ENCODE measurements at regions not wholly inside any gene's neighbourhood (a gene's known extent, or its start where the extent isn't known, plus 50 kb on each side); places are given as distances from the start of the nearest gene placed in this dataset.

DNA sequence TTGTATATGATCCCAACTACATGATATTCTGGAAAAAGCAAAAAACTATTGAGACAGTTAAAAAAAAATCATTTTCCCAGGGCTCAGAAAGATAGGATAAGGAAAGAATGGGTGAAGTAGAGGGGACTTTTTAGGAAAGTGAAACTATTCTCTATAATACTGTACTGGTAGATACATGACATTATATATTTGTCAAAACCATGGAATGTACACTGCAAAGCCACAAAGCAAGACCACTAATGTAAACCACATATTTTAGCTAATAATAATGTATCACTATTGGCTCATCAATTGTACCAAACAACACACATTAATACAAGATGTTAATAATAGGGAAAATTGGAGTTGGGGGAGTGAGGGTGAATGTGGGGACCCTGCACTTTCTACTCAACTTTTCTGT lies 182.6 kb downstream of the EFNB2 start:
- TF ChIP-seq, protein P1, sequence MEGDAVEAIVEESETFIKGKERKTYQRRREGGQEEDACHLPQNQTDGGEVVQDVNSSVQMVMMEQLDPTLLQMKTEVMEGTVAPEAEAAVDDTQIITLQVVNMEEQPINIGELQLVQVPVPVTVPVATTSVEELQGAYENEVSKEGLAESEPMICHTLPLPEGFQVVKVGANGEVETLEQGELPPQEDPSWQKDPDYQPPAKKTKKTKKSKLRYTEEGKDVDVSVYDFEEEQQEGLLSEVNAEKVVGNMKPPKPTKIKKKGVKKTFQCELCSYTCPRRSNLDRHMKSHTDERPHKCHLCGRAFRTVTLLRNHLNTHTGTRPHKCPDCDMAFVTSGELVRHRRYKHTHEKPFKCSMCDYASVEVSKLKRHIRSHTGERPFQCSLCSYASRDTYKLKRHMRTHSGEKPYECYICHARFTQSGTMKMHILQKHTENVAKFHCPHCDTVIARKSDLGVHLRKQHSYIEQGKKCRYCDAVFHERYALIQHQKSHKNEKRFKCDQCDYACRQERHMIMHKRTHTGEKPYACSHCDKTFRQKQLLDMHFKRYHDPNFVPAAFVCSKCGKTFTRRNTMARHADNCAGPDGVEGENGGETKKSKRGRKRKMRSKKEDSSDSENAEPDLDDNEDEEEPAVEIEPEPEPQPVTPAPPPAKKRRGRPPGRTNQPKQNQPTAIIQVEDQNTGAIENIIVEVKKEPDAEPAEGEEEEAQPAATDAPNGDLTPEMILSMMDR (IDR thresholded peaks at IDR 0.05; ENCODE audit: insufficient read depth, low read depth, low read length): no peak
- DNase-seq (ENCODE audit: low read depth): no peak
- ChIA-PET POLR2A (interaction anchor here (0.7 kb wide), 1 partner anchor 132 kb away, joined by 5 read pairs; no protein-coding TSS in a partner anchor), CTCF (no interaction called here)
- Histone ChIP-seq H3K27me3 (ENCODE audit: control insufficient read depth, insufficient read depth, low read length) (0 out of 2 replicates have a peak, but pooled peaks cover 1% of the 10 kb centered on the region), H3K36me3 (ENCODE audit: control insufficient read depth, insufficient read depth, low read length) (no peaks in the 10 kb centered on the region), H3K4me3 (ENCODE audit: low read depth, low read length) (no peak overlapping the region)

DNA sequence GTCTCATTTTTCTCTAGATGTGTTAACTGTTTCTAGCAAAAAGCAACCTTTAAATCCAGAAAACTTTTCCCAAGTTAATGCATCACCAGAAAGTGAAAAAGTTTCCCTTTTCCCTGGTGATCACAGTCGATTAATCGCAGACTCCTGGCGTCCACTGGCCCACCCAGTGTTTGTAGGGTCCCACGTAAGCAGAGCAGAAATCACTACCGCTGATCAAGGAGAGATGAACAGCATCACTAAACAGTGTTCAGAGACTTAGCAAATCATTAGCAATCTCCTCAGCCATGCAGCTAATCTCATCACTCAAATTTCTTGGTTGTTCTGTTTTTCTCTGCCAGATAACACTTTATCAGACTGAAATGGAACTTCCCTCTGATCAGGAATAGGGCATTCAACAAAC lies 184.2 kb downstream of the EFNB2 start:
- TF ChIP-seq, protein P1 (IDR thresholded peaks at IDR 0.05; ENCODE audit: insufficient read depth, low read depth, low read length): no peak
- no peak for DNase-seq (ENCODE audit: low read depth)
- H3K4me3 ChIP-seq (ENCODE audit: low read depth, low read length): no peak overlapping the region
- 0 out of 2 replicates have a peak, but pooled peaks cover 1% of the 10 kb centered on the region for H3K27me3 ChIP-seq (ENCODE audit: control insufficient read depth, insufficient read depth, low read length)
- H3K36me3 ChIP-seq (ENCODE audit: control insufficient read depth, insufficient read depth, low read length): no peaks in the 10 kb centered on the region
- POLR2A ChIA-PET: interaction anchor here (0.7 kb wide), 1 partner anchor 34 kb away, joined by 11 read pairs; no protein-coding TSS in a partner anchor
- CTCF ChIA-PET: interaction anchor here (1.2 to 2.1 kb wide), 2 partner anchors 10 to 13 kb away, joined by 3 to 5 read pairs; no protein-coding TSS in a partner anchor

GRCh38 chr13:106350208-106350607 lies 185.3 kb downstream of the EFNB2 start:
- TF ChIP-seq, protein P1 (IDR thresholded peaks at IDR 0.05; ENCODE audit: insufficient read depth, low read depth, low read length): no peak
- no peaks in the 10 kb centered on the region for H3K36me3 ChIP-seq (ENCODE audit: control insufficient read depth, insufficient read depth, low read length)
- no peak overlapping the region for H3K4me3 ChIP-seq (ENCODE audit: low read depth, low read length)
- ChIA-PET POLR2A (no interaction called here), CTCF (interaction anchor here (2.1 kb wide), 1 partner anchor 9 kb away, joined by 5 read pairs; no protein-coding TSS in a partner anchor)
- H3K27me3 ChIP-seq (ENCODE audit: control insufficient read depth, insufficient read depth, low read length): 0 out of 2 replicates have a peak, but pooled peaks cover 1% of the 10 kb centered on the region
- no peak for DNase-seq (ENCODE audit: low read depth)

- Histone ChIP-seq H3K36me3 (ENCODE audit: control insufficient read depth, insufficient read depth, low read length) (no peaks in the 10 kb centered on the region), H3K4me3 (ENCODE audit: low read depth, low read length) (peak overlapping the region; percentile 0; the same call in 1 of the 2 replicates), H3K27me3 (ENCODE audit: control insufficient read depth, insufficient read depth, low read length) (0 out of 2 replicates have a peak, but pooled peaks cover 1% of the 10 kb centered on the region)
- CTCF ChIA-PET: interaction anchor here (0.6 to 2.1 kb wide), 3 partner anchors 8 to 37 kb away, joined by 3 to 5 read pairs (median 3); no protein-coding TSS in a partner anchor
- POLR2A ChIA-PET: interaction anchor here (1.2 kb wide), 1 partner anchor 30 kb away, joined by 3 read pairs; no protein-coding TSS in a partner anchor
- TF ChIP-seq, protein P1 (IDR thresholded peaks at IDR 0.05; ENCODE audit: insufficient read depth, low read depth, low read length): no peak
- no peak for DNase-seq (ENCODE audit: low read depth)
These were observed 186.2 kb downstream of the EFNB2 start for GRCh38 chr13:106349080-106349931.

Measured in BJ (cell line).